SK-N-MC (cell line): ENCODE measurements at regions not wholly inside any gene's neighbourhood (a gene's known extent, or its start where the extent isn't known, plus 50 kb on each side); places are given as distances from the start of the nearest gene placed in this dataset.

Source experiments
- EZH2 ChIP-seq: fragments of 200-600 bp; sonication (generic); IDR thresholded peaks from one replicate; pipeline ENCODE4 v1.6.1; 2017; ENCODE audit warnings: antibody characterized with exemption
- POLR2AphosphoS5 ChIP-seq: IDR thresholded peaks from 2 replicates; pipeline ENCODE4 v1.6.1; 2012; ENCODE audit warnings: mild to moderate bottlenecking, low read depth, low read length, borderline replicate concordance

DNA sequence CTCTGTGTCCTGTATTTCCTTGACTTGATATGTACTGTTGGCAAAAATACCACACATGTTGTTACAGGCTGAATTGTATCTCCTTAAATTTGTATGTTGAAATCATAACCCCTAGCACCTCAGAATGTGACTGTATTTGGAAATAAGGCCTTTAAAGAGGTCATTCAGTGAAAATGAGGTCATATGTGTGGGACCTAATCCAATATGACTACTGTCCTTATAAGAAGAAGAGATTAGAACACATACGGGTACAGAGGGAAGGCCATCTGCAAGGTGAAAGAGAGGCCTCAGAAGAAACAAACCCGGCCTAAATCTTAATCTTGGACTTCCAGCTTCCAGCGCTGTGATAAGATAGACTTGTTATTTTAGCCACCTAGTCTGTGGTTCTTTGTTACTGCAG is 202.5 kb downstream of the NUFIP1 start:
- TF ChIP-seq POLR2AphosphoS5 (no peak), EZH2 (no peak)
